Fibroblast of lung (primary cell): ENCODE measurements at regions not wholly inside any gene's neighbourhood (a gene's known extent, or its start where the extent isn't known, plus 50 kb on each side); places are given as distances from the start of the nearest gene placed in this dataset.

Experiments used
- DNase-seq, 2 donors: peaks; one replicate each; pipeline versions ENCODE4 v3.0.0 to v3.0.0-alpha.2; 2010; ENCODE audit warnings: low read depth in 2 of 2
- H2AFZ ChIP-seq: 2 replicates; pipeline ENCODE4 v1.5.1; 2012; ENCODE audit warnings: low read length, control low read depth, inconsistent platforms
- H3K27ac ChIP-seq: 2 replicates; pipeline ENCODE4 v1.5.1; 2011; ENCODE audit warnings: low read length, control low read depth; ENCODE audit not compliant: insufficient read depth
- H3K27me3 ChIP-seq: 2 replicates; pipeline ENCODE4 v1.5.1; 2011; ENCODE audit warnings: mild to moderate bottlenecking, low read length; ENCODE audit not compliant: control insufficient read depth, insufficient read depth
- H3K36me3 ChIP-seq: 2 replicates; pipeline ENCODE4 v1.5.1; 2011; ENCODE audit warnings: low read length; ENCODE audit not compliant: control insufficient read depth, insufficient read depth
- H3K4me1 ChIP-seq: 2 replicates; pipeline ENCODE4 v1.5.1; 2011; ENCODE audit warnings: low read length; ENCODE audit not compliant: control insufficient read depth, insufficient read depth; ENCODE audit errors: extremely low read depth
- H3K4me2 ChIP-seq: 2 replicates; pipeline ENCODE4 v1.5.1; 2011; ENCODE audit warnings: low read length, control low read depth; ENCODE audit not compliant: insufficient read depth; ENCODE audit errors: extremely low read depth
- H3K4me3 ChIP-seq, 4 experiments: fragments of 200-600 bp in 1 of 4; sonication (generic) in 1 of 4; replicated peaks in 1 of 4; 2 replicates each; pipeline ENCODE4 v1.5.1; 2011 to 2016; ENCODE audit warnings: low read length in 4 of 4, low read depth in 3 of 4, mild to moderate bottlenecking in 3 of 4, control low read depth in 2 of 4, inconsistent platforms in 1 of 4, mixed read lengths in 1 of 4; ENCODE audit not compliant: insufficient read depth in 1 of 4; ENCODE audit errors: control extremely low read depth in 1 of 4
- H3K79me2 ChIP-seq: 2 replicates; pipeline ENCODE4 v1.5.1; 2012; ENCODE audit warnings: mild to moderate bottlenecking, low read length, inconsistent platforms; ENCODE audit not compliant: control insufficient read depth, insufficient read depth
- H3K9ac ChIP-seq: 2 replicates; pipeline ENCODE4 v1.5.1; 2011; ENCODE audit warnings: mild to moderate bottlenecking, low read length, control low read depth; ENCODE audit not compliant: insufficient read depth
- H3K9me3 ChIP-seq: 2 replicates; pipeline ENCODE4 v1.5.1; 2012; ENCODE audit warnings: low read depth, low read length; ENCODE audit not compliant: control insufficient read depth, insufficient read depth
- H4K20me1 ChIP-seq: 2 replicates; pipeline ENCODE4 v1.5.1; 2011; ENCODE audit warnings: low read length; ENCODE audit not compliant: control insufficient read depth, insufficient read depth; ENCODE audit errors: extremely low read depth
- EZH2 ChIP-seq: IDR thresholded peaks from 2 replicates; pipeline ENCODE4 v1.5.1; 2012; ENCODE audit warnings: low read length, control low read depth, mild to moderate bottlenecking; ENCODE audit errors: missing control alignments
- TF ChIP-seq, protein P1 (sequence below), 2 donors: IDR thresholded peaks in 1 of 2; conservative IDR thresholded peaks in 1 of 2; 1 replicate in 1 of 2; 2 replicates in 1 of 2; pipeline ENCODE4 v1.5.1; 2011 to 2012; ENCODE audit warnings: low read length in 2 of 2, control low read depth in 1 of 2, inconsistent platforms in 1 of 2, low read depth in 1 of 2, mild to moderate bottlenecking in 1 of 2

DNA sequence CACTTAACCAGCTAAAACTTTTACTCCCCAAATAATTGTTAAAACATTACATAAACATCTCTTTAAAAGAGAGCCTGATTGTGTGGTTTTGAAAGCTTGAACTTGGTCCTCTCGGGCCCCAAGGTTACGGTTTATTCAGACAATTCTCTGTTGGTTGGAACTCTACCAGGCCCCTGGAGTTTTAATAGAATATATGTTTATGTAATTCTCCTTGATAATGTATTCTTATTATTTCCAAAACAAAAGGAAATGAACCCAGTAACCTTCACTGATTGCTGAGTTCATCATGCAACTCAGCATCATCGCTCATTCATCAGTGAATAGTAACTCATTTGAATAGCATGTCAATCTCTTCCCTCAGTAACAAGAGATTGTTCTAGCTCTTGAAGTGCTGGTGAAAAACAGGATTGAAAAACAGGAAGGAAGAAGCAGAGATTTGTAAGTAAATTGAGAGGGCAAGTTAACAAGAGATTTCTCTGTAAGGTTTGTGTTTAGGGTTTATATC, 464.5 kb upstream of the MARCKS start:
- Histone ChIP-seq H3K36me3 (no peaks in the 10 kb centered on the region), H2AFZ (no peak overlapping the region), H3K4me3 (no peak overlapping the region), H3K4me2 (no peak overlapping the region), H3K9me3 (no peaks in the 10 kb centered on the region), H3K9ac (no peak overlapping the region), H3K27me3 (no peaks in the 10 kb centered on the region), H3K4me1 (no peaks in the 10 kb centered on the region), H3K27ac (no peak overlapping the region), H4K20me1 (no peaks in the 10 kb centered on the region), H3K79me2 (no peaks in the 10 kb centered on the region)
- TF ChIP-seq EZH2: no peak
- TF ChIP-seq, protein P1, sequence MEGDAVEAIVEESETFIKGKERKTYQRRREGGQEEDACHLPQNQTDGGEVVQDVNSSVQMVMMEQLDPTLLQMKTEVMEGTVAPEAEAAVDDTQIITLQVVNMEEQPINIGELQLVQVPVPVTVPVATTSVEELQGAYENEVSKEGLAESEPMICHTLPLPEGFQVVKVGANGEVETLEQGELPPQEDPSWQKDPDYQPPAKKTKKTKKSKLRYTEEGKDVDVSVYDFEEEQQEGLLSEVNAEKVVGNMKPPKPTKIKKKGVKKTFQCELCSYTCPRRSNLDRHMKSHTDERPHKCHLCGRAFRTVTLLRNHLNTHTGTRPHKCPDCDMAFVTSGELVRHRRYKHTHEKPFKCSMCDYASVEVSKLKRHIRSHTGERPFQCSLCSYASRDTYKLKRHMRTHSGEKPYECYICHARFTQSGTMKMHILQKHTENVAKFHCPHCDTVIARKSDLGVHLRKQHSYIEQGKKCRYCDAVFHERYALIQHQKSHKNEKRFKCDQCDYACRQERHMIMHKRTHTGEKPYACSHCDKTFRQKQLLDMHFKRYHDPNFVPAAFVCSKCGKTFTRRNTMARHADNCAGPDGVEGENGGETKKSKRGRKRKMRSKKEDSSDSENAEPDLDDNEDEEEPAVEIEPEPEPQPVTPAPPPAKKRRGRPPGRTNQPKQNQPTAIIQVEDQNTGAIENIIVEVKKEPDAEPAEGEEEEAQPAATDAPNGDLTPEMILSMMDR (conservative IDR thresholded peaks at IDR 0.05 in 1 of 2, IDR thresholded peaks at IDR 0.05 in 1 of 2; ENCODE audit: low read depth in 1 of 2, low read length in 2 of 2): no peak
- no peak for DNase-seq

- DNase-seq: no peak
These were observed 462.9 kb upstream of the MARCKS start for GRCh38 chr6:113394216-113394615.

DNA sequence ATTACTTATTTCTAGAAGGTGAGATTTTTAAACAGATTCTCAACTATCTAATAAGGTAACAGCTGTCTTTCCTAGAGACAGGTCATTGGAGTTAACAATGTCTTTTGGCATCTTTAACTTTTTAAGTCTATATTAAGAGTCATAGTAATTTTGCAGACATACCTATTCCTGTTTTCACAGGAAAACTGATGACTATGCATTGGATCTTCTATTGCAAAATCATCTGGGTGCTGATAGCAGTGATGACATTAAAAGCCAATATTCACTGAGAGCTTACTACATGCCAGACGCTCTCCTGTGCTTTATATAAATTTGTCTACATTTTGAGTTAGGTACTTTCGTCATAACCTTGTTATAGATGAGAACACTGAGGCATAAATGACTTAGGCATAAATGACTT, 462.4 kb upstream of the MARCKS start:
- no peak overlapping the region for H3K4me2 ChIP-seq
- no peaks in the 10 kb centered on the region for H3K4me1 ChIP-seq
- H3K36me3 ChIP-seq: no peaks in the 10 kb centered on the region
- TF ChIP-seq, protein P1 (conservative IDR thresholded peaks at IDR 0.05 in 1 of 2, IDR thresholded peaks at IDR 0.05 in 1 of 2; ENCODE audit: low read depth in 1 of 2, low read length in 2 of 2): no peak
- TF ChIP-seq EZH2: no peak
- no peak overlapping the region for H3K27ac ChIP-seq
- H3K4me3 ChIP-seq: no peak overlapping the region
- H3K27me3 ChIP-seq: no peaks in the 10 kb centered on the region
- no peak overlapping the region for H2AFZ ChIP-seq
- no peaks in the 10 kb centered on the region for H3K79me2 ChIP-seq
- H4K20me1 ChIP-seq: no peaks in the 10 kb centered on the region
- no peaks in the 10 kb centered on the region for H3K9me3 ChIP-seq
- no peak overlapping the region for H3K9ac ChIP-seq
- DNase-seq: no peak

More at GRCh38 chr6:113394216-113394615, 462.9 kb upstream of the MARCKS start:
- H3K4me2 ChIP-seq: no peak overlapping the region
- no peaks in the 10 kb centered on the region for H3K4me1 ChIP-seq
- H3K36me3 ChIP-seq: no peaks in the 10 kb centered on the region
- no peak overlapping the region for H3K4me3 ChIP-seq
- H3K79me2 ChIP-seq: no peaks in the 10 kb centered on the region
- no peaks in the 10 kb centered on the region for H4K20me1 ChIP-seq
- H3K9me3 ChIP-seq: no peaks in the 10 kb centered on the region
- no peak for TF ChIP-seq EZH2
- TF ChIP-seq, protein P1 (conservative IDR thresholded peaks at IDR 0.05 in 1 of 2, IDR thresholded peaks at IDR 0.05 in 1 of 2; ENCODE audit: low read depth in 1 of 2, low read length in 2 of 2): no peak
- H2AFZ ChIP-seq: no peak overlapping the region
- H3K9ac ChIP-seq: no peak overlapping the region
- no peak overlapping the region for H3K27ac ChIP-seq
- no peaks in the 10 kb centered on the region for H3K27me3 ChIP-seq
